NB4 (cell line): ENCODE measurements at regions not wholly inside any gene's neighbourhood (a gene's known extent, or its start where the extent isn't known, plus 50 kb on each side); places are given as distances from the start of the nearest gene placed in this dataset.
"Not testable (repeated sequence)": the region's sequence is repeated elsewhere in the genome, so short reads cannot be mapped to it uniquely, and the experiment has no call there.

Experiments used
- MYC ChIP-seq: IDR thresholded peaks from 2 replicates; pipeline ENCODE4 v1.6.1; 2011; ENCODE audit warnings: low read depth, low read length
- POLR2A ChIP-seq: IDR thresholded peaks from 2 replicates; pipeline ENCODE4 v1.6.1; 2011; ENCODE audit warnings: mild to moderate bottlenecking; ENCODE audit not compliant: insufficient read length; ENCODE audit errors: extremely low read depth
- TF ChIP-seq, protein P1 (sequence below): IDR thresholded peaks from one replicate; pipeline ENCODE4 v1.5.1; 2012; ENCODE audit warnings: low read depth, low read length
- TF ChIP-seq, protein P2 (sequence below): IDR thresholded peaks from 2 replicates; pipeline ENCODE4 v1.6.1; 2011; ENCODE audit warnings: low read depth, low read length

DNA sequence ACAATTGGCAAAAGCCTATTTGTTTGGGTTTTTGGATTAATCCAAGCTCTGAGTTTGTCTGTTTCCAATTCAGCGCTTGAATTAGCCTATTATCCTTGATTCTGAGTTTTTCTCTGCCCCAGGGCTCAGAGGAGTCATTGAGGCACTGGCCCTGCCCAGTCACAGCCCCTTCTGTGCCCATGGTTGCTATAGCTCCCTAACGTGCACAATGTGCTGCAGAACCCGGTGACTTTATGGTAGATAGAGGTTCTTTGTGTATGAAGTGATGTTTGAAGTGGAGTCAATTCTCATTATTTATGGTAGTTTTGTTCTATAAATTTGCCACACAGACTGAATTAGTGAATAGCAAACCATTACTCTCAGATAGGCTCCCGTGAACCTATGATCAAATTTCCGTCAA lies 182.0 kb upstream of the FOLH1 start:
- TF ChIP-seq POLR2A, MYC: not testable (repeated sequence)
- TF ChIP-seq, protein P1, sequence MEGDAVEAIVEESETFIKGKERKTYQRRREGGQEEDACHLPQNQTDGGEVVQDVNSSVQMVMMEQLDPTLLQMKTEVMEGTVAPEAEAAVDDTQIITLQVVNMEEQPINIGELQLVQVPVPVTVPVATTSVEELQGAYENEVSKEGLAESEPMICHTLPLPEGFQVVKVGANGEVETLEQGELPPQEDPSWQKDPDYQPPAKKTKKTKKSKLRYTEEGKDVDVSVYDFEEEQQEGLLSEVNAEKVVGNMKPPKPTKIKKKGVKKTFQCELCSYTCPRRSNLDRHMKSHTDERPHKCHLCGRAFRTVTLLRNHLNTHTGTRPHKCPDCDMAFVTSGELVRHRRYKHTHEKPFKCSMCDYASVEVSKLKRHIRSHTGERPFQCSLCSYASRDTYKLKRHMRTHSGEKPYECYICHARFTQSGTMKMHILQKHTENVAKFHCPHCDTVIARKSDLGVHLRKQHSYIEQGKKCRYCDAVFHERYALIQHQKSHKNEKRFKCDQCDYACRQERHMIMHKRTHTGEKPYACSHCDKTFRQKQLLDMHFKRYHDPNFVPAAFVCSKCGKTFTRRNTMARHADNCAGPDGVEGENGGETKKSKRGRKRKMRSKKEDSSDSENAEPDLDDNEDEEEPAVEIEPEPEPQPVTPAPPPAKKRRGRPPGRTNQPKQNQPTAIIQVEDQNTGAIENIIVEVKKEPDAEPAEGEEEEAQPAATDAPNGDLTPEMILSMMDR = not testable (repeated sequence)
- TF ChIP-seq, protein P2, sequence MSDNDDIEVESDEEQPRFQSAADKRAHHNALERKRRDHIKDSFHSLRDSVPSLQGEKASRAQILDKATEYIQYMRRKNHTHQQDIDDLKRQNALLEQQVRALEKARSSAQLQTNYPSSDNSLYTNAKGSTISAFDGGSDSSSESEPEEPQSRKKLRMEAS = not testable (repeated sequence)
